SK-N-SH (cell line): ENCODE measurements at regions not wholly inside any gene's neighbourhood (a gene's known extent, or its start where the extent isn't known, plus 50 kb on each side); places are given as distances from the start of the nearest gene placed in this dataset.

ENCODE experiments used
- CTCF ChIA-PET: fragments of 300-600, 350-600 bp; formaldehyde crosslinking; extraction: SDS; loops from one replicate; lab custom pipeline; 2021; lab: Yijun Ruan, JAX
- POLR2A ChIA-PET: fragments of 350-600 bp; sonication (Branson Sonifier 250); formaldehyde crosslinking; extraction: SDS; loops from one replicate; lab custom pipeline; 2020; ENCODE audit warnings: antibody characterized with exemption, inconsistent platforms; lab: Yijun Ruan, JAX
- DNase-seq: peaks from one replicate; pipeline ENCODE4 v3.0.0; 2012
- H2AFZ ChIP-seq: fragments of 200-600 bp; sonication (generic); 2 replicates; pipeline ENCODE4 v1.8.1; 2016; ENCODE audit warnings: antibody characterized with exemption, mild to moderate bottlenecking, low read depth
- H3F3A ChIP-seq: fragments of 200-600 bp; sonication (generic); replicated peaks from 2 replicates; pipeline ENCODE3; 2016; ENCODE audit warnings: antibody characterized with exemption, mild to moderate bottlenecking; ENCODE audit not compliant: insufficient read depth
- H3K27ac ChIP-seq, 2 experiments: fragments of 200-500 bp in 1 of 2; fragments of 200-600 bp in 1 of 2; sonication (Bioruptor generic) in 1 of 2; sonication (generic), shearing (Covaris generic) in 1 of 2; 2 replicates each; pipeline versions ENCODE4 v1.5.1 to v1.6.1; 2014 to 2016; ENCODE audit warnings: low read depth in 2 of 2, inconsistent platforms in 1 of 2, low read length in 1 of 2, mild to moderate bottlenecking in 1 of 2, mixed read lengths in 1 of 2
- H3K27me3 ChIP-seq: fragments of 200-600 bp; sonication (generic), shearing (Covaris generic); 2 replicates; pipeline ENCODE4 v1.6.1; 2016; ENCODE audit warnings: mixed run types; ENCODE audit not compliant: insufficient read depth
- H3K36me3 ChIP-seq, 2 experiments: fragments of 200-500 bp in 1 of 2; fragments of 200-600 bp in 1 of 2; sonication (Bioruptor generic) in 1 of 2; sonication (generic) in 1 of 2; replicated peaks in 1 of 2; 2 replicates each; pipeline versions ENCODE3 to v1.5.1; 2014 to 2016; ENCODE audit warnings: low read length in 1 of 2, mild to moderate bottlenecking in 1 of 2; ENCODE audit not compliant: insufficient read depth in 2 of 2, control insufficient read depth in 1 of 2
- H3K4me1 ChIP-seq, 2 experiments: fragments of 200-500 bp in 1 of 2; fragments of 200-600 bp in 1 of 2; sonication (Bioruptor generic) in 1 of 2; sonication (generic), shearing (Covaris generic) in 1 of 2; 2 replicates each; pipeline versions ENCODE4 v1.5.1 to v1.6.1; 2014 to 2016; ENCODE audit warnings: low read depth in 1 of 2, low read length in 1 of 2, mixed run types in 1 of 2; ENCODE audit not compliant: insufficient read depth in 2 of 2, control insufficient read depth in 1 of 2
- H3K4me2 ChIP-seq: fragments of 200-600 bp; sonication (generic), shearing (Covaris generic); 2 replicates; pipeline ENCODE4 v1.6.1; 2017; ENCODE audit warnings: mixed run types
- H3K4me3 ChIP-seq, 2 experiments: fragments of 200-500 bp in 1 of 2; fragments of 200-600 bp in 1 of 2; sonication (Bioruptor generic) in 1 of 2; sonication (generic), shearing (Covaris generic) in 1 of 2; 2 replicates each; pipeline versions ENCODE4 v1.5.1 to v1.8.1; 2014 to 2016; ENCODE audit warnings: low read depth in 2 of 2, inconsistent platforms in 1 of 2, low read length in 1 of 2, mild to moderate bottlenecking in 1 of 2, mixed read lengths in 1 of 2, moderate library complexity in 1 of 2
- H3K79me2 ChIP-seq: fragments of 200-600 bp; sonication (generic); 2 replicates; pipeline ENCODE4 v1.8.1; 2017; ENCODE audit warnings: mild to moderate bottlenecking; ENCODE audit not compliant: insufficient read depth
- H3K9ac ChIP-seq: fragments of 200-600 bp; sonication (generic); 2 replicates; pipeline ENCODE4 v1.6.1; 2017; ENCODE audit warnings: mixed run types
- H3K9me2 ChIP-seq: fragments of 200-600 bp; sonication (generic); 2 replicates; pipeline ENCODE4 v1.6.1; 2017; ENCODE audit warnings: mixed run types
- H3K9me3 ChIP-seq: fragments of 200-600 bp; sonication (generic); 2 replicates; pipeline ENCODE4 v1.6.1; 2017; ENCODE audit warnings: mixed run types, mild to moderate bottlenecking, moderate library complexity
- H4K20me1 ChIP-seq: fragments of 200-600 bp; sonication (generic); 2 replicates; pipeline ENCODE4 v1.6.1; 2017; ENCODE audit warnings: mild to moderate bottlenecking, mixed run types; ENCODE audit not compliant: insufficient read depth
- CHD2 ChIP-seq: fragments of 150-350 bp; IDR thresholded peaks from 2 replicates; pipeline ENCODE4 v1.6.1; 2018; ENCODE audit warnings: low read length; ENCODE audit not compliant: partially characterized antibody
- CTCF ChIP-seq: fragments of 200-600 bp; sonication (generic); IDR thresholded peaks from 2 replicates; pipeline ENCODE4 v1.6.1; 2017; ENCODE audit warnings: antibody characterized with exemption, mild to moderate bottlenecking, moderate library complexity
- ELF1 ChIP-seq: IDR thresholded peaks from 2 replicates; pipeline ENCODE4 v1.4.0; 2012
- EZH2phosphoT487 ChIP-seq: fragments of 200-600 bp; sonication (generic); IDR thresholded peaks from 2 replicates; pipeline ENCODE4 v1.6.1; 2017; ENCODE audit warnings: low read depth, mixed run types, mild to moderate bottlenecking, antibody characterized with exemption, moderate library complexity, borderline replicate concordance
- FOXM1 ChIP-seq: IDR thresholded peaks from 2 replicates; pipeline ENCODE4 v1.4.0; 2012; ENCODE audit warnings: low read depth, mild to moderate bottlenecking
- JUND ChIP-seq: IDR thresholded peaks from 2 replicates; pipeline ENCODE4 v1.4.0; 2012
- MAX ChIP-seq: IDR thresholded peaks from 2 replicates; pipeline ENCODE4 v1.4.0; 2012; ENCODE audit warnings: low read depth
- MXI1 ChIP-seq: IDR thresholded peaks from 2 replicates; pipeline ENCODE4 v1.6.1; 2012; ENCODE audit warnings: mild to moderate bottlenecking, low read depth, low read length, improper control_type of control experiment
- NFIC ChIP-seq: IDR thresholded peaks from 2 replicates; pipeline ENCODE4 v1.4.0; 2012; ENCODE audit warnings: borderline replicate concordance
- PBX3 ChIP-seq: IDR thresholded peaks from 2 replicates; pipeline ENCODE4; 2012
- POLR2AphosphoS5 ChIP-seq: IDR thresholded peaks from 2 replicates; pipeline ENCODE4 v1.6.1; 2012; ENCODE audit warnings: low read depth, low read length
- RCOR1 ChIP-seq: fragments of 150-350 bp; IDR thresholded peaks from 2 replicates; pipeline ENCODE4 v1.6.1; 2017; ENCODE audit warnings: antibody characterized with exemption, low read length
- RXRA ChIP-seq: IDR thresholded peaks from 2 replicates; pipeline ENCODE4 v1.4.0; 2012; ENCODE audit warnings: low read depth, mild to moderate bottlenecking, borderline replicate concordance
- SMC3 ChIP-seq: IDR thresholded peaks from 2 replicates; pipeline ENCODE4 v1.6.1; 2012; ENCODE audit warnings: low read depth, low read length, improper control_type of control experiment
- TAF1 ChIP-seq: IDR thresholded peaks from 2 replicates; pipeline ENCODE4 v1.6.1; 2012; ENCODE audit warnings: low read depth, mild to moderate bottlenecking, low read length, moderate library complexity, borderline replicate concordance
- YY1 ChIP-seq: IDR thresholded peaks from 2 replicates; pipeline ENCODE4 v1.4.0; 2012; ENCODE audit warnings: low read depth, mild to moderate bottlenecking
- WGBS: methylation state at CpG from one replicate; pipeline ENCODE4 v1.1.6; 2017; ENCODE audit warnings: low lambda C conversion rate; 5-methylcytosine and 5-hydroxymethylcytosine counted together
- TF ChIP-seq, protein P1 (sequence below): fragments of 150-350 bp; IDR thresholded peaks from 2 replicates; pipeline ENCODE4 v1.6.1; 2016; ENCODE audit warnings: mild to moderate bottlenecking, low read depth, low read length

- no peak for DNase-seq
- no peak for TF ChIP-seq EZH2phosphoT487
- TF ChIP-seq TAF1 = no peak
- no peak for TF ChIP-seq POLR2AphosphoS5
- no peak for TF ChIP-seq MAX
- no peak for TF ChIP-seq JUND
- TF ChIP-seq YY1 = no peak
- no peak for TF ChIP-seq SMC3
- TF ChIP-seq RCOR1 = no peak
- TF ChIP-seq, protein P1, sequence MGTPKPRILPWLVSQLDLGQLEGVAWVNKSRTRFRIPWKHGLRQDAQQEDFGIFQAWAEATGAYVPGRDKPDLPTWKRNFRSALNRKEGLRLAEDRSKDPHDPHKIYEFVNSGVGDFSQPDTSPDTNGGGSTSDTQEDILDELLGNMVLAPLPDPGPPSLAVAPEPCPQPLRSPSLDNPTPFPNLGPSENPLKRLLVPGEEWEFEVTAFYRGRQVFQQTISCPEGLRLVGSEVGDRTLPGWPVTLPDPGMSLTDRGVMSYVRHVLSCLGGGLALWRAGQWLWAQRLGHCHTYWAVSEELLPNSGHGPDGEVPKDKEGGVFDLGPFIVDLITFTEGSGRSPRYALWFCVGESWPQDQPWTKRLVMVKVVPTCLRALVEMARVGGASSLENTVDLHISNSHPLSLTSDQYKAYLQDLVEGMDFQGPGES = no peak
- no peak for TF ChIP-seq CTCF
- TF ChIP-seq MXI1 = no peak
- no peak for TF ChIP-seq CHD2
- TF ChIP-seq ELF1 = no peak
- no peak for TF ChIP-seq NFIC
- TF ChIP-seq, all 33 proteins: peak for 0
- Histone ChIP-seq H3K9me3 (no peaks in the 10 kb centered on the region), H2AFZ (no peak overlapping the region), H3K79me2 (no peaks in the 10 kb centered on the region), H3K4me1 (no peaks in the 10 kb centered on the region), H3K27ac (no peak overlapping the region), H3K27me3 (no peaks in the 10 kb centered on the region), H3K36me3 (peaks cover 63 to 67% of the 10 kb centered on the region in 2 experiments), H3K4me2 (no peak overlapping the region), H3K9me2 (no peaks in the 10 kb centered on the region), H3K9ac (no peak overlapping the region), H3F3A (no peaks in the 10 kb centered on the region), H4K20me1 (no peaks in the 10 kb centered on the region), H3K4me3 (no peak overlapping the region)
- CTCF ChIA-PET = interaction anchor here (1.9 kb wide), 1 partner anchor 16 kb away, joined by 5 read pairs; no protein-coding TSS in a partner anchor
- 78% methylated on average over 1 of the region's 1 CpG for WGBS
- POLR2A ChIA-PET = no interaction called here
Observed at GRCh38 chr4:122326908-122327307, 51.9 kb upstream of the ADAD1 start.

GRCh38 chr4:122328893-122329292 lies 49.9 kb upstream of the ADAD1 start:
- CTCF ChIA-PET = no interaction called here

More at GRCh38 chr4:122328893-122329292, 49.9 kb upstream of the ADAD1 start:
- Histone ChIP-seq H3K4me2 (no peak overlapping the region), H3K4me1 (no peaks in the 10 kb centered on the region), H3K36me3 (peaks cover 56 to 62% of the 10 kb centered on the region in 2 experiments), H3K79me2 (no peaks in the 10 kb centered on the region), H2AFZ (no peak overlapping the region), H3K9ac (no peak overlapping the region), H3F3A (no peaks in the 10 kb centered on the region), H3K9me3 (no peaks in the 10 kb centered on the region), H3K9me2 (no peaks in the 10 kb centered on the region), H4K20me1 (no peaks in the 10 kb centered on the region), H3K27ac (no peak overlapping the region), H3K4me3 (no peak overlapping the region), H3K27me3 (no peaks in the 10 kb centered on the region)
- no peak for DNase-seq
- POLR2A ChIA-PET = no interaction called here
- no peak for TF ChIP-seq RXRA
- no peak for TF ChIP-seq PBX3
- TF ChIP-seq FOXM1 = no peak
- TF ChIP-seq NFIC = no peak
- TF ChIP-seq MAX = no peak
- 92% methylated on average over 1 of the region's 1 CpG for WGBS
